ENCODE measurements at regions not wholly inside any gene's neighbourhood (a gene's known extent, or its start where the extent isn't known, plus 50 kb on each side); places are given as distances from the start of the nearest gene placed in this dataset.

GRCh38 chr17:70327723-70328122 is 158.4 kb downstream of the KCNJ2 start:
- no peak for TF ChIP-seq CTCF (conservative IDR thresholded peaks at IDR 0.05; ENCODE audit: low read length)
- no peak for TF ChIP-seq EZH2phosphoT487 (IDR thresholded peaks at IDR 0.05; ENCODE audit: borderline replicate concordance)

All from Loucy (cell line).